Uterus (tissue), 2 donors: ENCODE measurements at regions not wholly inside any gene's neighbourhood (a gene's known extent, or its start where the extent isn't known, plus 50 kb on each side); places are given as distances from the start of the nearest gene placed in this dataset.

Source experiments
- CTCF ChIP-seq, 4 experiments: fragments of 200-600 bp in 2 of 4; fragments of 450-650 bp in 2 of 4; sonication (generic) in 2 of 4; IDR thresholded peaks; one replicate each; pipeline ENCODE4 v1.5.1; 2016 to 2019; ENCODE audit warnings: antibody characterized with exemption in 4 of 4, mild to moderate bottlenecking in 2 of 4, moderate library complexity in 1 of 4
- POLR2A ChIP-seq, 2 donors: fragments of 450-650 bp; IDR thresholded peaks; one replicate each; pipeline ENCODE4 v1.6.1; 2016; ENCODE audit warnings: antibody characterized with exemption in 2 of 2, mild to moderate bottlenecking in 1 of 2, moderate library complexity in 1 of 2

DNA sequence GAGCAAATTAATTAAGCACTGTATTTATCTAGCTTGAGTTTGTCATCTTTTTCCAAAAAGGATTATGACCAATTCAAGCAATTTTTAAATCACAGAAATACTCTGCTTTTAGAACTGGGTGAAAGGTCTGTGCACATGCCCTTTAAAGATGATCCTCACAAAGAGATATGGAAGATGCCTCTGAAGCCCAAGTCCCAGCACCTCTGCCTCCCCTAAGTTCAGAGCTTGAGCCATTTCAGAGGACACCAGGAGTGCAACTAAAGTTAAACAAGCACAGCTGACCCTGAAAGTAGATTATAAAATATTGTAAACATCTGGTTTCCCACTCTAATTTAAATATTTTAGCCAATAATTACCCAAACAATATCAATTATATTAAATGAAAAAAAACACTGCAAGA, 139.5 kb upstream of the BEND6 start:
- TF ChIP-seq CTCF (IDR thresholded peaks at IDR 0.05) (no peak), POLR2A (IDR thresholded peaks at IDR 0.05) (no peak)
